PC-3 (cell line): ENCODE measurements at regions not wholly inside any gene's neighbourhood (a gene's known extent, or its start where the extent isn't known, plus 50 kb on each side); places are given as distances from the start of the nearest gene placed in this dataset.

Experiments
- EZH2 ChIP-seq: fragments of 300-600 bp; sonication (generic); IDR thresholded peaks from one replicate; pipeline ENCODE4 v1.6.1; 2017; ENCODE audit warnings: antibody characterized with exemption, mild to moderate bottlenecking, low read length; ENCODE audit not compliant: unreplicated experiment
- EZH2phosphoT487 ChIP-seq: fragments of 300-600 bp; sonication (generic); IDR thresholded peaks from 2 replicates; pipeline ENCODE4 v1.6.1; 2018; ENCODE audit warnings: mild to moderate bottlenecking, antibody characterized with exemption, low read length, borderline replicate concordance
- TF ChIP-seq, protein P1 (sequence below): fragments of 300-600 bp; sonication (generic); conservative IDR thresholded peaks from 2 replicates; pipeline ENCODE4 v1.5.1; 2017; ENCODE audit warnings: antibody characterized with exemption, low read depth, mild to moderate bottlenecking, low read length

DNA sequence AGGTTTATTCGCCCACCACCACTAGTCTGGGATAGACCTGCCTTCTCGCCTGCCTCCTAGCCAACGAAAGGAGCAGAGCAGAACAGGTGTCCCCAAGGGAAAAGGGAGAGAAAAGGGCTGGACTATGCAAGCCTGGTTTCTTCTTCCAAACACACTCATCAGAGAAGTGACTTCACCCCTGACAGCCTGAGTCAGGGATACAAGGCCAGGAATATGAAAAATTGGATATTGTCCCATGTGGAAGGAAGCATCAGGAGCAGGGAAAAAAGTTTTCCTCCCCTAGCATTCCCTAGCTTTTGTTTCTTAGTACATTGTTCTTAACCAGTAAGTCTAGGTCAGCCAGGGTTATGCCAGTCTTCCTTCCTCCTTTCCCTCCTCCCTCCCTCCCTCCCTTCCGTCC is 56.9 kb upstream of the TNRC6B start:
- TF ChIP-seq, protein P1, sequence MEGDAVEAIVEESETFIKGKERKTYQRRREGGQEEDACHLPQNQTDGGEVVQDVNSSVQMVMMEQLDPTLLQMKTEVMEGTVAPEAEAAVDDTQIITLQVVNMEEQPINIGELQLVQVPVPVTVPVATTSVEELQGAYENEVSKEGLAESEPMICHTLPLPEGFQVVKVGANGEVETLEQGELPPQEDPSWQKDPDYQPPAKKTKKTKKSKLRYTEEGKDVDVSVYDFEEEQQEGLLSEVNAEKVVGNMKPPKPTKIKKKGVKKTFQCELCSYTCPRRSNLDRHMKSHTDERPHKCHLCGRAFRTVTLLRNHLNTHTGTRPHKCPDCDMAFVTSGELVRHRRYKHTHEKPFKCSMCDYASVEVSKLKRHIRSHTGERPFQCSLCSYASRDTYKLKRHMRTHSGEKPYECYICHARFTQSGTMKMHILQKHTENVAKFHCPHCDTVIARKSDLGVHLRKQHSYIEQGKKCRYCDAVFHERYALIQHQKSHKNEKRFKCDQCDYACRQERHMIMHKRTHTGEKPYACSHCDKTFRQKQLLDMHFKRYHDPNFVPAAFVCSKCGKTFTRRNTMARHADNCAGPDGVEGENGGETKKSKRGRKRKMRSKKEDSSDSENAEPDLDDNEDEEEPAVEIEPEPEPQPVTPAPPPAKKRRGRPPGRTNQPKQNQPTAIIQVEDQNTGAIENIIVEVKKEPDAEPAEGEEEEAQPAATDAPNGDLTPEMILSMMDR, result no peak
- TF ChIP-seq EZH2phosphoT487, result no peak
- TF ChIP-seq EZH2, result no peak
